ENCODE measurements at regions not wholly inside any gene's neighbourhood (a gene's known extent, or its start where the extent isn't known, plus 50 kb on each side); places are given as distances from the start of the nearest gene placed in this dataset.

DNA sequence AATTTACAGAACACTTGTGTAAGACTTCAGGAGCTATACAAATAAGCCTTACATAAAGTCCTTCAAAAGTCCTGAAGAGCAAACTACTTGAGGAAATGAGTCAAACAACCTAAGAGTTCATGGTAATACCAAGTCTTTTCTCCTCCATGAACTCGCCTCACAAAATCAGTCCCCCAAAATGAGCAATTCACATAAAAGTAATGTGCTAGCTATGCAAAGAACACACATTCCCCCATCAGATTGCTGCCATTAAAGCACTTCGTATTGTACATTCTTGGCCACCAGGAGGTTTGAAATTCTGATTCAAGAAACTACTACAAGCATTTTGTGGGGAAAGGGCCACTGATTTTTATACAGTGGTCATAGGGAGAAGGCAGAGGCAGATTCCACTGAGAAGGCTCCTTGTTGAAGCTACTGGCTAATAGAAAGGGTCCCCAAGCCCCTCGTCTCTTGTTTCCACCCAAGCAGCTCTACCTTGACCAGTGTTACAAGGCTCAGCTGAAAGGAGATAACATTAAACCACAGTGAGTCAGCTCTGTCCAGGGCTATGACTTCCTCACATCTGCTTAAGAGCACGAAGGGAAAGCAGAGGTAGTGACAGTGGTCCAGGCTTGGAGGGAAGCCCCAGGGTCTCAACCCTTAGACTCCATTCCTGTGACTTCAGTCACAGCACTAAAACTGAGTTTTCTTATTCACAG, 115.2 kb upstream of the CDK1 start:
- H3K4me3 ChIP-seq (ENCODE audit: low read depth, low read length): no peak overlapping the region
- DNase-seq (ENCODE audit: low read depth): peak; percentile 48
- TF ChIP-seq, protein P1, sequence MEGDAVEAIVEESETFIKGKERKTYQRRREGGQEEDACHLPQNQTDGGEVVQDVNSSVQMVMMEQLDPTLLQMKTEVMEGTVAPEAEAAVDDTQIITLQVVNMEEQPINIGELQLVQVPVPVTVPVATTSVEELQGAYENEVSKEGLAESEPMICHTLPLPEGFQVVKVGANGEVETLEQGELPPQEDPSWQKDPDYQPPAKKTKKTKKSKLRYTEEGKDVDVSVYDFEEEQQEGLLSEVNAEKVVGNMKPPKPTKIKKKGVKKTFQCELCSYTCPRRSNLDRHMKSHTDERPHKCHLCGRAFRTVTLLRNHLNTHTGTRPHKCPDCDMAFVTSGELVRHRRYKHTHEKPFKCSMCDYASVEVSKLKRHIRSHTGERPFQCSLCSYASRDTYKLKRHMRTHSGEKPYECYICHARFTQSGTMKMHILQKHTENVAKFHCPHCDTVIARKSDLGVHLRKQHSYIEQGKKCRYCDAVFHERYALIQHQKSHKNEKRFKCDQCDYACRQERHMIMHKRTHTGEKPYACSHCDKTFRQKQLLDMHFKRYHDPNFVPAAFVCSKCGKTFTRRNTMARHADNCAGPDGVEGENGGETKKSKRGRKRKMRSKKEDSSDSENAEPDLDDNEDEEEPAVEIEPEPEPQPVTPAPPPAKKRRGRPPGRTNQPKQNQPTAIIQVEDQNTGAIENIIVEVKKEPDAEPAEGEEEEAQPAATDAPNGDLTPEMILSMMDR (IDR thresholded peaks at IDR 0.05; ENCODE audit: insufficient read depth, low read depth, low read length): no peak

DNA sequence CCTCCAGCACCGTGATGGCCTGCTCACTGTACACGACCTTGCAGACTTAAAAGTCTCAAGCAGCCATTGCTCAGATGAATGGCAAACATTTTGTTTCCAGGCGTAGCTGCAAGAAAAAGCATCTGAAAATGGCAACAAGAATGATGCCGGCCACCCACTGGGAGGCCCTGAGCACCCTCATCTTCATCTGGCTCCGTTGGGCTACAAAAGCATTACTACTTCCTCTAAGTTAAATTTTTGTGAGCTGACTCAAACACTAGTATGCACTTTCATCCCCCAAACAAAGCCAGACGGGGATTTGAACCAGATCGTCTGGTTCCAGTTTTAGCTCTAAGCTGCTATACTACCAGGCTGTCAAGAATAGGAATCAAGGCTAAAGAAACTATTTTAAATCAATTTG, 116.6 kb upstream of the CDK1 start:
- TF ChIP-seq, protein P1 (IDR thresholded peaks at IDR 0.05; ENCODE audit: insufficient read depth, low read depth, low read length): no peak
- DNase-seq (ENCODE audit: low read depth): peak; percentile 33
- H3K4me3 ChIP-seq (ENCODE audit: low read depth, low read length): no peak overlapping the region

DNA sequence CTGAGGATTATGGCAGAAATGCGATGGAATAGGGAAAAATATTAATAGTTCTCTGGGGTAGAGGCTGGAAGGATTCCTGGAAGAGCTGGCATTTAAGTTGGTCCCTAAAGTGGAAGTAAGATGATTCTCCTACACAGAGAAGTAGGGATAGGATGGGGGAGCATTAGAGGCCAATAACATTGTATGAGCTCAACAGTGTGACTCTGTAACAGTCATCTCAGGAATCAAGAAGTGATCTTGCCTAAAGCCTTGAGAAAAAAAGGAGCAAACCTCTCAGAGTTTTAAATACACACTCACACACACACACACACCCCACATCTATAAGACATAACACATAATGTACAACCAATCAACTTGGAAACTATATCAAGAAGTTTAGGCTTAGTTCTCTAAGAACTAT, 117.7 kb upstream of the CDK1 start:
- TF ChIP-seq, protein P1 (IDR thresholded peaks at IDR 0.05; ENCODE audit: insufficient read depth, low read depth, low read length): no peak
- no peak for DNase-seq (ENCODE audit: low read depth)
- no peak overlapping the region for H3K4me3 ChIP-seq (ENCODE audit: low read depth, low read length)

DNA sequence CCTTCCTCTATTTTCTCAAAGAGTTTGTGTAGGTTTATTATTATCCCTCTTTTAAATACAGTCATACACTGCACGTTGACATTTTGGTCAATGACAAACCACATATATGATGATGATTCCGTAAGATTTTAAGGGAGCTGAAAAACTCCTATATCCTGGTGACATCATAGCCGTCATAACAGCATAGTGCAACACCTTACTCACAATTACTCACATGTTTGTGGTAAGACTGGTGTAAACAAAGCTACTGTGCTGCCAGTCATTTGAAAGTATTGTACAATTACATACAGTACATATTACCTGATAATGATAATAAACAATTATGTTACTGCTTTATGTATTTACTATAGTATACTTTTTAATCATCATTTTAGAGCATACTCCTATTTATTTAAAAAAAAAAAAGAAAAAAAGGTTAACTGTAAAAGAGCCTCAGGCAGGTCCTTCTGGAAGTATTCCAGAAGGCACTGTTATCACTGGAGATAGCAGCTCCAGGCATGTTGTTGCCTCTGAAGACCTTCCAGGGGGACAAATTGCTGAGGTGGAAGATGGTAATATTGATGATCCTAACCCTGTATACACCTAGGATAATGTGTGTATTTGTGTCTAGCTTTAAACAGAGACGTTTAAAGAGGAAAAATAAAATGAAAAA, 123.3 kb upstream of the CDK1 start:
- DNase-seq (ENCODE audit: low read depth): peak; percentile 20
- H3K4me3 ChIP-seq (ENCODE audit: low read depth, low read length): no peak overlapping the region
- TF ChIP-seq, protein P1 (IDR thresholded peaks at IDR 0.05; ENCODE audit: insufficient read depth, low read depth, low read length): no peak

DNA sequence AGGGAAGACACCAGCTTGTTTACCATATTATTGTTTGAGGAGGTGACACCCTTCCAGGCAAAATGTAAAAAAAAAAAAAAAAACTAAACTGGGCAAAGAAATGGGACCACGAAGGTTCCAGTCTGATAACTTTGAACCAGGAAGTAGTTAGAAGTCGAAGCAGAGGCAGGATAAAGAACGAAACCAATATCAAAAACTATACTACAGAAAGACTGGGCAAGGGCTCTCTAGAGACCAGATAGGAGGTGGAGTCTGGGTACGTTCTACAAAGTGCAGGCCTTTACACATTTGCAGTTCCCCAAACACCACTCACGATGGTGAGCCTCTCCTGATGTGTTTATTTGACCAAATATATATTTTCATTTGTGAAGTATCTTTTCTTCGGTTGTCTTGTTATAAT, 125.7 kb upstream of the CDK1 start:
- no peak overlapping the region for H3K4me3 ChIP-seq (ENCODE audit: low read depth, low read length)
- TF ChIP-seq, protein P1 (IDR thresholded peaks at IDR 0.05; ENCODE audit: insufficient read depth, low read depth, low read length): no peak
- DNase-seq (ENCODE audit: low read depth): no peak

DNA sequence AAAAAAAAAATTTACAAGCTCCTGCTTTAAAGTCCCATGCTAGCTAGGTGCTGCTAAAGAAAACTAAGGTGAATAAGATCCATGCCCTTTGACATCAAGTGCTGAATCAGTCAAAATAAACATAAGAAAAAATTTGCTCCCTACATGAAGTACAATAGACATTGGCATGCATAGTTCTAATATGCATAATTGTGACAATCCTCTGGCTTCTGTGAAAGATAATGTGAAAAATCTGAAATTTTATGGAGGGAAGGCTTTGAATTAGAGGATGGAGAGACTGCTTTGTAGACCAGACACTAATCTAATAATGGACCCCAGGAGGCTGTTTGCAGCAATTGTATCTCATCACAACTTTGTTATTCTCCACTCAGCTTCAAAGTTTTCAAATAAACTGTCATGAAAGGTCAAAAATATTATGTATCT, 127.9 kb upstream of the CDK1 start:
- TF ChIP-seq, protein P1 (IDR thresholded peaks at IDR 0.05; ENCODE audit: insufficient read depth, low read depth, low read length): no peak
- DNase-seq (ENCODE audit: low read depth): no peak
- H3K4me3 ChIP-seq (ENCODE audit: low read depth, low read length): no peak overlapping the region
